ENCODE measurements at regions not wholly inside any gene's neighbourhood (a gene's known extent, or its start where the extent isn't known, plus 50 kb on each side); places are given as distances from the start of the nearest gene placed in this dataset.

GRCh38 chr13:91155512-91156114, 191.9 kb upstream of the MIR17HG start:
- no peaks in the 10 kb centered on the region for H3K9me3 Mint-ChIP-seq (ENCODE audit: unreplicated experiment)
- no peak for TF ChIP-seq CTCF (IDR thresholded peaks at IDR 0.05; ENCODE audit: unreplicated experiment)
- DNase-seq (ENCODE audit: low spot score): no peak
- H3K4me1 Mint-ChIP-seq (ENCODE audit: unreplicated experiment): no peaks in the 10 kb centered on the region
- no peak overlapping the region for H3K4me3 Mint-ChIP-seq (ENCODE audit: unreplicated experiment)
- no peaks in the 10 kb centered on the region for H3K36me3 Mint-ChIP-seq (ENCODE audit: low read depth, unreplicated experiment)
- no peaks in the 10 kb centered on the region for H3K27me3 Mint-ChIP-seq (ENCODE audit: unreplicated experiment)
- no peak overlapping the region for H3K27ac Mint-ChIP-seq (ENCODE audit: unreplicated experiment)

- peaks cover 6% of the 10 kb centered on the region for H3K4me1 Mint-ChIP-seq (ENCODE audit: unreplicated experiment)
- DNase-seq (ENCODE audit: low spot score): no peak
- no peaks in the 10 kb centered on the region for H3K9me3 Mint-ChIP-seq (ENCODE audit: unreplicated experiment)
- H3K4me3 Mint-ChIP-seq (ENCODE audit: unreplicated experiment): no peak overlapping the region
- TF ChIP-seq CTCF (IDR thresholded peaks at IDR 0.05; ENCODE audit: unreplicated experiment): no peak
- no peaks in the 10 kb centered on the region for H3K36me3 Mint-ChIP-seq (ENCODE audit: low read depth, unreplicated experiment)
- H3K27me3 Mint-ChIP-seq (ENCODE audit: unreplicated experiment): no peaks in the 10 kb centered on the region
- no peak overlapping the region for H3K27ac Mint-ChIP-seq (ENCODE audit: unreplicated experiment)
These were observed 190.0 kb upstream of the MIR17HG start for GRCh38 chr13:91157273-91158016.

GRCh38 chr13:91158017-91158395, 189.5 kb upstream of the MIR17HG start:
- Mint-ChIP-seq H3K4me3 (ENCODE audit: unreplicated experiment) (no peak overlapping the region), H3K27me3 (ENCODE audit: unreplicated experiment) (no peaks in the 10 kb centered on the region), H3K4me1 (ENCODE audit: unreplicated experiment) (peaks cover 7% of the 10 kb centered on the region), H3K36me3 (ENCODE audit: low read depth, unreplicated experiment) (no peaks in the 10 kb centered on the region), H3K9me3 (ENCODE audit: unreplicated experiment) (no peaks in the 10 kb centered on the region), H3K27ac (ENCODE audit: unreplicated experiment) (no peak overlapping the region)
- no peak for TF ChIP-seq CTCF (IDR thresholded peaks at IDR 0.05; ENCODE audit: unreplicated experiment)
- no peak for DNase-seq (ENCODE audit: low spot score)

GRCh38 chr13:91162180-91162579, 185.3 kb upstream of the MIR17HG start:
- no peaks in the 10 kb centered on the region for H3K9me3 Mint-ChIP-seq (ENCODE audit: unreplicated experiment)
- DNase-seq (ENCODE audit: low spot score): no peak
- H3K4me3 Mint-ChIP-seq (ENCODE audit: unreplicated experiment): no peak overlapping the region
- H3K36me3 Mint-ChIP-seq (ENCODE audit: low read depth, unreplicated experiment): no peaks in the 10 kb centered on the region
- TF ChIP-seq CTCF (IDR thresholded peaks at IDR 0.05; ENCODE audit: unreplicated experiment): no peak
- peaks cover 11% of the 10 kb centered on the region for H3K4me1 Mint-ChIP-seq (ENCODE audit: unreplicated experiment)
- no peak overlapping the region for H3K27ac Mint-ChIP-seq (ENCODE audit: unreplicated experiment)
- no peaks in the 10 kb centered on the region for H3K27me3 Mint-ChIP-seq (ENCODE audit: unreplicated experiment)

GRCh38 chr13:91162589-91162988, 184.9 kb upstream of the MIR17HG start:
- no peak for TF ChIP-seq CTCF (IDR thresholded peaks at IDR 0.05; ENCODE audit: unreplicated experiment)
- Mint-ChIP-seq H3K27me3 (ENCODE audit: unreplicated experiment) (no peaks in the 10 kb centered on the region), H3K4me1 (ENCODE audit: unreplicated experiment) (peaks cover 11% of the 10 kb centered on the region), H3K27ac (ENCODE audit: unreplicated experiment) (no peak overlapping the region), H3K4me3 (ENCODE audit: unreplicated experiment) (no peak overlapping the region), H3K36me3 (ENCODE audit: low read depth, unreplicated experiment) (no peaks in the 10 kb centered on the region), H3K9me3 (ENCODE audit: unreplicated experiment) (no peaks in the 10 kb centered on the region)
- no peak for DNase-seq (ENCODE audit: low spot score)
